ENCODE measurements at regions not wholly inside any gene's neighbourhood (a gene's known extent, or its start where the extent isn't known, plus 50 kb on each side); places are given as distances from the start of the nearest gene placed in this dataset.
"Not testable (repeated sequence)": the region's sequence is repeated elsewhere in the genome, so short reads cannot be mapped to it uniquely, and the experiment has no call there.

- TF ChIP-seq, protein P1, sequence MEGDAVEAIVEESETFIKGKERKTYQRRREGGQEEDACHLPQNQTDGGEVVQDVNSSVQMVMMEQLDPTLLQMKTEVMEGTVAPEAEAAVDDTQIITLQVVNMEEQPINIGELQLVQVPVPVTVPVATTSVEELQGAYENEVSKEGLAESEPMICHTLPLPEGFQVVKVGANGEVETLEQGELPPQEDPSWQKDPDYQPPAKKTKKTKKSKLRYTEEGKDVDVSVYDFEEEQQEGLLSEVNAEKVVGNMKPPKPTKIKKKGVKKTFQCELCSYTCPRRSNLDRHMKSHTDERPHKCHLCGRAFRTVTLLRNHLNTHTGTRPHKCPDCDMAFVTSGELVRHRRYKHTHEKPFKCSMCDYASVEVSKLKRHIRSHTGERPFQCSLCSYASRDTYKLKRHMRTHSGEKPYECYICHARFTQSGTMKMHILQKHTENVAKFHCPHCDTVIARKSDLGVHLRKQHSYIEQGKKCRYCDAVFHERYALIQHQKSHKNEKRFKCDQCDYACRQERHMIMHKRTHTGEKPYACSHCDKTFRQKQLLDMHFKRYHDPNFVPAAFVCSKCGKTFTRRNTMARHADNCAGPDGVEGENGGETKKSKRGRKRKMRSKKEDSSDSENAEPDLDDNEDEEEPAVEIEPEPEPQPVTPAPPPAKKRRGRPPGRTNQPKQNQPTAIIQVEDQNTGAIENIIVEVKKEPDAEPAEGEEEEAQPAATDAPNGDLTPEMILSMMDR (conservative IDR thresholded peaks at IDR 0.05; ENCODE audit: low read depth, low read length), result not testable (repeated sequence)
- not testable (repeated sequence) for TF ChIP-seq EZH2 (IDR thresholded peaks at IDR 0.05; ENCODE audit: low read length, unreplicated experiment); EZH2phosphoT487 (IDR thresholded peaks at IDR 0.05; ENCODE audit: borderline replicate concordance, low read length)
These were observed 50.5 kb upstream of the LANCL3 start for GRCh38 chrX:37520860-37521450.

Data from PC-3 (cell line).